Activated T-helper 1 cell treated with anti-CD3 and anti-CD28 coated beads, Interleukin-12 subunit alpha, Interleukin-12 subunit beta, Interleukin-2, Interleukin-4 antibody, amounts not matched to agents 30 ng/mL and 10 ng/mL and 1 ng/mL, durations not matched to agents 14 hours and 24 hours and 36 hours (primary cell): ENCODE measurements at regions not wholly inside any gene's neighbourhood (a gene's known extent, or its start where the extent isn't known, plus 50 kb on each side); places are given as distances from the start of the nearest gene placed in this dataset.
"Not testable (repeated sequence)": the region's sequence is repeated elsewhere in the genome, so short reads cannot be mapped to it uniquely, and the experiment has no call there.

Experiments used
- DNase-seq: peaks from one replicate; pipeline ENCODE4 v3.0.0; 2021; ENCODE audit warnings: low spot score
- H3K27ac Mint-ChIP-seq: one replicate; pipeline ENCODE4 v1.8.0; 2021; ENCODE audit warnings: mild to moderate bottlenecking, mixed read lengths
- H3K27me3 Mint-ChIP-seq: one replicate; pipeline ENCODE4 v1.8.0; 2022; ENCODE audit warnings: mild to moderate bottlenecking, moderate library complexity, mixed read lengths; ENCODE audit not compliant: insufficient read depth
- H3K36me3 Mint-ChIP-seq: one replicate; pipeline ENCODE4 v1.8.0; 2021; ENCODE audit warnings: low read depth, mixed read lengths
- H3K4me1 Mint-ChIP-seq: one replicate; pipeline ENCODE4 v1.8.0; 2021; ENCODE audit warnings: low read depth, mixed read lengths
- H3K4me3 Mint-ChIP-seq: one replicate; pipeline ENCODE4 v1.8.0; 2021; ENCODE audit warnings: mild to moderate bottlenecking, moderate library complexity, mixed read lengths
- H3K9me3 Mint-ChIP-seq: one replicate; pipeline ENCODE4 v1.8.0; 2021; ENCODE audit warnings: mixed read lengths
- intact Hi-C: fragments of 100-400 bp; cut with micrococcal nuclease; formaldehyde crosslinking; loops from one replicate; pipeline ENCODE4 v1.15.1; 2024

- H3K27ac Mint-ChIP-seq, H3K36me3 Mint-ChIP-seq, H3K27me3 Mint-ChIP-seq, H3K4me1 Mint-ChIP-seq, H3K4me3 Mint-ChIP-seq, DNase-seq, intact Hi-C loops: not testable (repeated sequence)
- H3K9me3 Mint-ChIP-seq = peaks cover 14% of the 10 kb centered on the region
Observed at GRCh38 chr4:44964086-44964485, 237.7 kb upstream of the GNPDA2 start.

GRCh38 chr4:44961001-44961755 lies 234.8 kb upstream of the GNPDA2 start:
- no peaks in the 10 kb centered on the region for H3K36me3 Mint-ChIP-seq
- no peak overlapping the region for H3K4me3 Mint-ChIP-seq
- no peaks in the 10 kb centered on the region for H3K4me1 Mint-ChIP-seq
- intact Hi-C loops = no loop called here
- peaks cover 14% of the 10 kb centered on the region for H3K9me3 Mint-ChIP-seq
- DNase-seq = no peak
- no peaks in the 10 kb centered on the region for H3K27me3 Mint-ChIP-seq
- no peak overlapping the region for H3K27ac Mint-ChIP-seq

- no peaks in the 10 kb centered on the region for H3K27me3 Mint-ChIP-seq
- H3K36me3 Mint-ChIP-seq = no peaks in the 10 kb centered on the region
- H3K4me1 Mint-ChIP-seq = no peaks in the 10 kb centered on the region
- H3K27ac Mint-ChIP-seq = no peak overlapping the region
- H3K4me3 Mint-ChIP-seq = no peak overlapping the region
- H3K9me3 Mint-ChIP-seq = no peaks in the 10 kb centered on the region
- DNase-seq = no peak
- intact Hi-C loops = no loop called here
Observed at GRCh38 chr4:44931720-44932119, 205.4 kb upstream of the GNPDA2 start.

GRCh38 chr4:44928785-44929184 lies 202.4 kb upstream of the GNPDA2 start:
- intact Hi-C loops = no loop called here
- no peak for DNase-seq
- H3K4me3 Mint-ChIP-seq = no peak overlapping the region
- H3K36me3 Mint-ChIP-seq = no peaks in the 10 kb centered on the region
- no peak overlapping the region for H3K27ac Mint-ChIP-seq
- H3K27me3 Mint-ChIP-seq = no peaks in the 10 kb centered on the region
- no peaks in the 10 kb centered on the region for H3K9me3 Mint-ChIP-seq
- H3K4me1 Mint-ChIP-seq = no peaks in the 10 kb centered on the region

GRCh38 chr4:44927399-44928380 lies 201.3 kb upstream of the GNPDA2 start:
- DNase-seq = no peak
- Mint-ChIP-seq H3K9me3 (no peaks in the 10 kb centered on the region), H3K4me3 (no peak overlapping the region)

GRCh38 chr4:44916411-44916810 lies 190.1 kb upstream of the GNPDA2 start:
- intact Hi-C loops = no loop called here
- Mint-ChIP-seq H3K27ac (no peak overlapping the region), H3K4me3 (no peak overlapping the region), H3K9me3 (no peaks in the 10 kb centered on the region), H3K4me1 (no peaks in the 10 kb centered on the region), H3K27me3 (no peaks in the 10 kb centered on the region), H3K36me3 (no peaks in the 10 kb centered on the region)
- DNase-seq = no peak

More at GRCh38 chr4:44927399-44928380, 201.3 kb upstream of the GNPDA2 start:
- Mint-ChIP-seq H3K27me3 (no peaks in the 10 kb centered on the region), H3K4me1 (no peaks in the 10 kb centered on the region), H3K27ac (no peak overlapping the region), H3K36me3 (no peaks in the 10 kb centered on the region)
- intact Hi-C loops = no loop called here

- H3K36me3 Mint-ChIP-seq = no peaks in the 10 kb centered on the region
- H3K4me3 Mint-ChIP-seq = no peak overlapping the region
- no peaks in the 10 kb centered on the region for H3K9me3 Mint-ChIP-seq
- no peaks in the 10 kb centered on the region for H3K27me3 Mint-ChIP-seq
- no peak for DNase-seq
- intact Hi-C loops = no loop called here
- no peaks in the 10 kb centered on the region for H3K4me1 Mint-ChIP-seq
- no peak overlapping the region for H3K27ac Mint-ChIP-seq
Observed at GRCh38 chr4:44914748-44915147, 188.4 kb upstream of the GNPDA2 start.

- Mint-ChIP-seq H3K9me3 (no peaks in the 10 kb centered on the region), H3K27ac (no peak overlapping the region), H3K27me3 (no peaks in the 10 kb centered on the region), H3K36me3 (no peaks in the 10 kb centered on the region), H3K4me3 (no peak overlapping the region), H3K4me1 (no peaks in the 10 kb centered on the region)
- intact Hi-C loops = no loop called here
- no peak for DNase-seq
Observed at GRCh38 chr4:44914223-44914622, 187.9 kb upstream of the GNPDA2 start.

GRCh38 chr4:44912980-44913379 lies 186.6 kb upstream of the GNPDA2 start:
- intact Hi-C loops = no loop called here
- Mint-ChIP-seq H3K4me1 (no peaks in the 10 kb centered on the region), H3K36me3 (no peaks in the 10 kb centered on the region), H3K9me3 (no peaks in the 10 kb centered on the region), H3K4me3 (no peak overlapping the region), H3K27ac (no peak overlapping the region), H3K27me3 (no peaks in the 10 kb centered on the region)
- no peak for DNase-seq

GRCh38 chr4:44908565-44908964 lies 182.2 kb upstream of the GNPDA2 start:
- no peaks in the 10 kb centered on the region for H3K4me1 Mint-ChIP-seq
- no peak for DNase-seq
- no peaks in the 10 kb centered on the region for H3K27me3 Mint-ChIP-seq
- H3K27ac Mint-ChIP-seq = no peak overlapping the region
- no peak overlapping the region for H3K4me3 Mint-ChIP-seq
- H3K9me3 Mint-ChIP-seq = no peaks in the 10 kb centered on the region
- intact Hi-C loops = no loop called here
- no peaks in the 10 kb centered on the region for H3K36me3 Mint-ChIP-seq

GRCh38 chr4:44872246-44872645 lies 145.9 kb upstream of the GNPDA2 start:
- no peak overlapping the region for H3K4me3 Mint-ChIP-seq
- DNase-seq = no peak
- H3K27me3 Mint-ChIP-seq = no peaks in the 10 kb centered on the region
- intact Hi-C loops = no loop called here
- H3K9me3 Mint-ChIP-seq = no peaks in the 10 kb centered on the region
- no peaks in the 10 kb centered on the region for H3K4me1 Mint-ChIP-seq
- H3K36me3 Mint-ChIP-seq = no peaks in the 10 kb centered on the region
- H3K27ac Mint-ChIP-seq = no peak overlapping the region

- H3K27me3 Mint-ChIP-seq = no peaks in the 10 kb centered on the region
- no peak for DNase-seq
- no peak overlapping the region for H3K27ac Mint-ChIP-seq
- H3K4me1 Mint-ChIP-seq = no peaks in the 10 kb centered on the region
- intact Hi-C loops = no loop called here
- H3K4me3 Mint-ChIP-seq = no peak overlapping the region
- no peaks in the 10 kb centered on the region for H3K9me3 Mint-ChIP-seq
- H3K36me3 Mint-ChIP-seq = no peaks in the 10 kb centered on the region
Observed at GRCh38 chr4:44871133-44871532, 144.8 kb upstream of the GNPDA2 start.

GRCh38 chr4:44869985-44870384 lies 143.6 kb upstream of the GNPDA2 start:
- intact Hi-C loops = no loop called here
- no peak overlapping the region for H3K27ac Mint-ChIP-seq
- H3K27me3 Mint-ChIP-seq = no peaks in the 10 kb centered on the region
- no peaks in the 10 kb centered on the region for H3K9me3 Mint-ChIP-seq
- H3K4me3 Mint-ChIP-seq = no peak overlapping the region
- no peaks in the 10 kb centered on the region for H3K4me1 Mint-ChIP-seq
- H3K36me3 Mint-ChIP-seq = no peaks in the 10 kb centered on the region
- no peak for DNase-seq
